NB4 (cell line): ENCODE measurements at regions not wholly inside any gene's neighbourhood (a gene's known extent, or its start where the extent isn't known, plus 50 kb on each side); places are given as distances from the start of the nearest gene placed in this dataset.

ENCODE experiments used
- POLR2A ChIP-seq: IDR thresholded peaks from 2 replicates; pipeline ENCODE4 v1.6.1; 2011; ENCODE audit warnings: mild to moderate bottlenecking; ENCODE audit not compliant: insufficient read length; ENCODE audit errors: extremely low read depth
- TF ChIP-seq, protein P1 (sequence below): IDR thresholded peaks from one replicate; pipeline ENCODE4 v1.5.1; 2012; ENCODE audit warnings: low read depth, low read length

DNA sequence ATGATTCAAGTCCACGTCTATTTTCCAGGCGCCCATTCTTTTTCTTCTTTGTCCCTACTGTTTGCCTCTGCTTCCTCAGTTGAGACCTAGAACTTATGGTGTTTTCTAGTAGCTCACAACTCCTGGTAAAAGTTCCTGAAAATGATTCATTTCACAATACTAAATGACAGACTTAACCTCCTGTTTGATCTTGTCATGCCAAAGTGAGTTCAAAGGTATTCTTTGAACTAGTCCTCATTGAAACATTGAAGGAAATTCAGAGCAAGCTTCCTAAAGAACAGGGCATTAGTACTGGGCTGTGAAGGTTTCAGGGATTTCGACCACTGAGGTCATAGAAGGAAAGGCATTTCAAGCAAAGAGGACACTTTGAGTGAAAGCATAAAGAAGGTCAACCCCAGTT, 132.8 kb downstream of the IBTK start:
- TF ChIP-seq, protein P1, sequence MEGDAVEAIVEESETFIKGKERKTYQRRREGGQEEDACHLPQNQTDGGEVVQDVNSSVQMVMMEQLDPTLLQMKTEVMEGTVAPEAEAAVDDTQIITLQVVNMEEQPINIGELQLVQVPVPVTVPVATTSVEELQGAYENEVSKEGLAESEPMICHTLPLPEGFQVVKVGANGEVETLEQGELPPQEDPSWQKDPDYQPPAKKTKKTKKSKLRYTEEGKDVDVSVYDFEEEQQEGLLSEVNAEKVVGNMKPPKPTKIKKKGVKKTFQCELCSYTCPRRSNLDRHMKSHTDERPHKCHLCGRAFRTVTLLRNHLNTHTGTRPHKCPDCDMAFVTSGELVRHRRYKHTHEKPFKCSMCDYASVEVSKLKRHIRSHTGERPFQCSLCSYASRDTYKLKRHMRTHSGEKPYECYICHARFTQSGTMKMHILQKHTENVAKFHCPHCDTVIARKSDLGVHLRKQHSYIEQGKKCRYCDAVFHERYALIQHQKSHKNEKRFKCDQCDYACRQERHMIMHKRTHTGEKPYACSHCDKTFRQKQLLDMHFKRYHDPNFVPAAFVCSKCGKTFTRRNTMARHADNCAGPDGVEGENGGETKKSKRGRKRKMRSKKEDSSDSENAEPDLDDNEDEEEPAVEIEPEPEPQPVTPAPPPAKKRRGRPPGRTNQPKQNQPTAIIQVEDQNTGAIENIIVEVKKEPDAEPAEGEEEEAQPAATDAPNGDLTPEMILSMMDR: no peak
- no peak for TF ChIP-seq POLR2A
